ENCODE measurements at regions not wholly inside any gene's neighbourhood (a gene's known extent, or its start where the extent isn't known, plus 50 kb on each side); places are given as distances from the start of the nearest gene placed in this dataset.

DNA sequence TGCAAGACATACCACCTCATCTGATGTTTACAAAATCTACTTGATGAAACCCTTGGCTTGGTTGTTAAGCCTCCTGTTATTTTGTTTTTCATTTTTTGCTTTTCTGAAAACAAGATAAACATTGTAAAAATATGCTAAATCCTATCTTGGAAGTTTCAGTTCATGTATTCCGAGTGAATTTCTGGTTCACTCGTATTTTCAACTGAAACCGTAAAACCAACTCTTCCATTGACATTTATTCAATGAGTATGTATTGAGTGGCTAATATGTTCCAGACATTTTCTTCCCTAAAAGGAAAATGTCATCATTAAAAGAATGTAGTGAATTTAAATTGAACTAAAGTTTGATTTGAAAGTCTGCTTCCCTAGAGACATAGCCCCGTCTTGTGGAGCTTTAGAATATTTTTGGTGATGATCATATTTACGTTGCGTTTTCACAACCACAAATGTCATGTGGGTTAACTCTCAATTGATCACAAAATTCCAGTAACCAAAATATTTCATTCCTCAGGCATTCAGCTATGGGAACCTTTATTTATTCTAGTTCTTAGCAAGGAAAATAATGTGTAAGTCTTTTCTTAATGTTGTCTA is 204.2 kb downstream of the MBD2 start:
- DNase-seq: no peak

DNA sequence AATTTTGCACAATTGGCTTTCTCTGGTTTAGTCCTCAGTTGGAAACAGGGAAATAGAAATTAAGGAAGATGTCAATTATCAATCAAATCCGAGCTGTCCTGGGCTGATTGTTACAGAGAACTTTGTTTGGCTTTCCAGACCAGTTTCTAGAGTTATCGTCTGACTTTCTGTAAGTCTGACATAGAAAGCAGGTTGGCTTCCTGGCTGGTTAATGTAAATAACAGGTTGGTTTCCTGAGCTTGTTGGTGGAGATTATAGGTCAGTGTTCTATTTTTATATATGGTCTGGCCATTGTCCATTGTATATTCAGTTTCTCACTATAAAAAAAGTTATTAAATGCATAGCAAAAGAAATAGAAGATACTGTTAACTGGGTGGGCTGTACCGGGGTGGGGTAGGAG is 204.8 kb downstream of the MBD2 start:
- DNase-seq: no peak

DNA sequence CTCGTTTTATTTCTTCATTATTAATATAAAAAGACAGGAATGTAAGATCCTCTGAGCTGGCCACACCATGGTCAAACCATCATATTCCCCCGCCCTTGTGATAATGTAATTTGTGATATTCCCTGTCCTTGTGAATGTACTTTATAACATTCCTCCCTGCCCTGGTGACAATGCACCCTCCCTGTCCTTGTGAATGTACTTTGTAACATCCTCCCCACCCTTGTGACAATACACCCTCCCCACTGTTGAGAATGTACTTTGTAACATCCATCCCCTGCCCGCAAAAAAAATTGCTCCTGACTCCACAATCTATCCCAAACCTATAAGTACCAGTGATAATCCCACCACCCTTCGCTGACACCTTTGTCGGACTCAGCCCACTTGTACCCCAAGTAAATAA is 211.0 kb downstream of the MBD2 start:
- DNase-seq: no peak

DNA sequence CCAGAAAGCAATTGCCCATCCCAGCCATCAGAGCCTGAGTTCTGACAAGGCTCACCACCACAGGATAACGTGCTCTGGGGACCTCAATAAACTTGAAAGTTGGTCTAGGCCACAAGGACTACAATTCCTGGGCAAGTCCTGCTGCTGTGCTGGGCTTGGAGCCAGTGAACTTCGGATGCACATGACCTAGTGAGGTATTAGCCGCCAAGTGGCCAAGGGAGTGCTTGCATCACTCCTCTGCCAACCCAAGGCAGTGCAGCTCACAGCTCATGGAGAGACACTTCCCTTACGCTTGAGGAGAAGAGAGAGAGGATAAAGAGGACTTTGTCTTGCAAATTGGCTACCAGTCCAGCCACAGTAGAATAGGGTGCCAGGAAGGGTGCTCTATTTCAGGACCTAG is 219.6 kb downstream of the MBD2 start:
- no peak for DNase-seq

DNA sequence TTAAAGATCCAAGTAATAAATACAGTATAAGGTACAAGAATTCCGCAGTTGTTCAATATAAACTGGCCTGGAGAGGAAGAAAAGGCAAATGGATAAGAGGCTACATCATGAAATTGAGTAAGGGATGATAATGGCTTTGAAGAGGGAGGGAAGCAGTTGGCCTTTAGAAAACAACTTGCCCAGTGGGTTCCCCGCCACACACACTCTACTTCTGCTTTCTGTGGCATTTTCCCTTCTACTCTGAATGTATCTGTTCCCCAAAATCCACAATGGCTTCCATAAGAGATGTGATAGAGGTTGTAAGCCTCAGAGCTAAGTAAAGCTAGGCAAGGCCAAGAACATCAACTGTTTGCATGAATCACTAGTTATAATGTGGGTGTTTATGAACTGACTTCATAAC is 221.3 kb downstream of the MBD2 start:
- DNase-seq: no peak

DNA sequence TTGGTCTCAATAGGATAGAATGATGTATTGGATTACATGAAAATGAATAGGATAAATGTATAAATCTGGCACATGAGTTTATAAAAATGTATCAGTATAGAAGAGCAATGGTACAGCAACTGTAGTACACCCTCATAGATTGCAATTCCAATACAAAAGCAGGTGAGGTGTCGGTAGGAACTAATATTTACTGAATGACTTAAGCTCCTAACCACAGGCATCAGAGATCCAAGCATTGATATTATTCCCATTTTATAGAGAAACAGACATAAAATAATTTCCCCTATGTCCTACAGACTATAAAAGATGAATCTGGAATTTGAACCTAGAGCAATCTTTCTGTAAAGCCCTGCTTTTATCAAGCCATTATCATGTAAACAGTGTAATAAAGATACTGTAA is 227.4 kb downstream of the MBD2 start:
- no peak for DNase-seq

DNA sequence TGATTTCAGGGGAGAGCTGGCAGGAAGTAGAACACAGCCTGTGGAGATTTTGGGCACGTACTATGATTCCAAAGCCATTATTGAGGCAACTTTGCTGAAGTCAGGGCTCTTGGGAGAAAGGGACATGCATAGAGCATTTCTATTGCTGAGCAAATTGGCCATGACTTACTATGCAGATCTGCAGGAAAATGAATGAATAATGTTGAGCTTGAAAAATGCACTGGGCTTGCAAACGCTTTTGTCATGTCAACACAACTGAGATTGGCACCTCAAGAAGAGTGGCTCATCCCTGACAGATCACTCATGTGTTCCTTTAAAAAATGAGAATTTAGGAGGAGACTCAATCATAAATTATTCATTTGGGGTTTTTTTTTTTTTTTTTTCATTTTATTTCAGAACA is 230.5 kb downstream of the MBD2 start:
- no peak for DNase-seq

DNA sequence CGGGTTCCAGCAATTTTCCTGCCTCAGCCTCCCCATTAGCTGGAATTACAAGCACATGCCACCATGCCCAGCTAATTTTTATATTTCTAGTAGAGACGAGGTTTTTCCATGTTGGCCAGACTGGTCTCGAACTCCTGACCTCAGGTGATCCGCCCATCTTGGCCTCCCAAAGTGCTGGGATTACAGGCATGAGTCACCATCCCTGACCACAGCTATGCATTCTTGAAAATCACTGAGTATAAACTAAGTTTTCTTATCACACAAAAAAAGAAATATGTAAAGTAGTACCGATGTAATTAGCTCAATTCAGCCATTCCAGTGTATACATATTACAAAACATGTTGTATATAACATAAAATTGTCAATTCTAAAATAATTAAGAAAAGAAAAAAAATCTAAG is 232.7 kb downstream of the MBD2 start:
- no peak for DNase-seq

DNA sequence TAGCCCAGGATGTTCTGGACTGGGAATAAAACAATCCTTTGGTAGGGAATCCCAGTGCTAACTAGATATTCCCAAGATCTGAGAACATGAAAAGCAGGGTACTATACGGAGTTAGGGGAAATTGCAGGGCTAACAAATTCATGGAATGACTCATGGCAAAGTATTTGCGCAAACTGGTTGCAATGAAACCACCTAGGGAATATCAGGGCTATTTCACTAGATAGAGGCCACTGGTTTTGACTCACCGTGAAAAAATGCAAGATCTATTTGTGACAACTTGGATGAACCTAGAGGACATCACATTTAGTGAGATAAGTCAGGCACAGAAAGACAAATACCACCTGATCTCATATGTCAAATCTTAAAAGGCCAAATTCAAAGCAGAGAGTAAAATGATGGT is 233.3 kb downstream of the MBD2 start:
- DNase-seq: no peak

DNA sequence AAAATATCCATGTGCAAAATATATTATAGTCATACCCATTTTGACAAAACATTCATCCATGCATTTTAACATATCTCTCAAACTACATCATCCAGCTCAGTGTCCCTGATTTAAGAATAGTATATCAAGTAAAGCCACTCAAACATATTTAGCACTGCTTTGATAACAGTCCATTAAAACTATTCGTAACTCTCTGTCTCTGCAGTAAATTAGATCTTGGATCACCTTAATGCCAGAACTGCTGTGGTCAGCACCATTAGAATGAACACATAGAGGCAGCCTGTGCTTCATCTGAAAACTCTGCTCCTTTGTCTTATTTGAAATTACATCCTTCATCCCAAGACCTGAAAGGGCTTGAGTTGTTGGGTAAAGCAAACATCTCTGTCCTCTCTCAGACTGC is 234.0 kb downstream of the MBD2 start:
- DNase-seq: no peak

DNA sequence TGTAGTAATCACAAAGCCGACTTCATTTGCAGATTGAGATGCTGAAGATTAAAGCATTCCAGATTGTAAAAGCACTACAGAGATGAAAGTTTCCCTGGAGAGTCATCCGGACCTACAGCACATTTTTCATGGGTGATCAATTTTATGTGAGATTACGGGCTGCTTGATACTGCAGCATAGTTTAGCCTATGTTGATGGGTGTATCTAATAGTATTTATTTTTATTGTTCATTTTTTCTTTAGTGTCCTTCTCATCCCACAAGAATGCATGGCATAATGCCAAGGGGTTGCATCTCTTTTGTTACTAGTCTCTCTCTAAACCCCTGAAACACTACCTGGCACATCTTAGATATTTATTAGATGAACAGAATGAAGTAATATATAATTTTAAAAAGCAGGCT is 240.4 kb downstream of the MBD2 start:
- DNase-seq: no peak

DNA sequence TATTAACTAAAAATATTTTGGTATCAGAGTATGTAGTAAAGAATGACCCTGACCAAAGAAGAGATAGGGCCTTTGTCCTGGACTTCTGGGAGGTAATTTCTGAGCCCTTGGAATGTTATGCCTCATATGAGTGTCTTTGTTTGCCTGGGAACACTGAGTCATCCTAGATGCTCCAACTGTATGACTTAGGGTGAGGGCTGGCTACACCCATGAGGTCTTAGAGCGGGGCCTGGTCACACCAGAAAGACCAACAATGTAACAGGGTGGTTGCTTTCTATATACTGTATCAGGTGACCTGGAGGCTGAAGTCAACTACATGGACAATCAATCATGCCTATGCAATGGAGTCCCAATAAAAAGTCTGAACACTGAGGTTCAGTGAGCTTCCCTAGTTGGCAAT is 253.1 kb downstream of the MBD2 start:
- DNase-seq: no peak

DNA sequence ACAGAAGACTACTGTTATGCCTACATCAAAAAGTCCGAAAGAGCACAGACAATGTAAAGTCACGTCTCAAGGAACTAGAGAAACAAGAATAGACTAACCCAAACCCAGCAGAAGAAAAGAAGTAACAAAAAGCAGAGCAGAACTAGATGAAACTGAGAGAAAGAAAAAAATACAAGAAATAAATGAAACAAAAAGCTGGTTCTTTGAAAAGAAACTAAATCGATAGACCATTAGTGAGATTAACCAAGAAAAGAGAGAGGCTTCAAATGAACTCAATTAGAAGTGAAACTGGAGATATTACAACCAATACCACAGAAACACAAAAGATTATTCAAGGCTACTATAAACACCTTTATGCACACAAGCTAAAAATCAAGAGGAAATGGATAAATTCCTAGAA is 271.8 kb downstream of the MBD2 start:
- DNase-seq: no peak

DNA sequence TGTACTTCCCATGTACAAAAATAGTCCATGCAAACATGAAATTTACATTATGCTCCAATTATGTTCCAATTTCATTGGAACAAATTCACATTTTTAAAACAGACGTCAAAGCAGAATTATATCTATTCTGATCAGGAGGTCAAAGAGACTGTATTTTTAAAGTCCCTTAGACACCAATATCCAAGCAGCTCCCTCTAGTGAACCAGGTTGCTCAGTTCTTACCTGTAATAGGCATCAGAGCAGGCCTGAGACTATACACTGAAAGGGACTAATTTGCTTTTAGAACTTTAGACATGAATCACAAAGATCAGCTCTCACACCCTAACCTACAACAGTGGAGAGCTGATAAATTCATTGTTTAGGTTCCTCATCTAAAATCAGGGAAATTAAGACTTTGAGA is 273.9 kb downstream of the MBD2 start:
- DNase-seq: no peak

DNA sequence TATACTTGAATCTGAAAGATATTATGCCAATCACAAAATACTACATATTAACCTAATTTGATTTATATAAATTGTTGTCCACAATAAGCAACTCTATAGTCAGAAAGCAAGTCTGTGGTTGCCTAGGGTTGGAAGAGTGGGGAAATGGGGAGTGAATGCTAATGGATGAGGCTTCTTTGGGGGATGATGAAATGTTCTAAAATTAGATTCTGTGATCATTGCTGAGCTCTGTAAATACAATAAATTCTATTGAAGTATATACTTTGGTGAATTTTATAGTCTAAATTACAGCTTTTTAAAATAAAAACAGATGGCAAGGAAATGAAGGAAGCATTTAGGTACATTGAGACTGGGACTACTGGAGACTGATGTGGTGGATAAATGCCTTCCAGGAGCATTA is 275.5 kb downstream of the MBD2 start:
- no peak for DNase-seq

DNA sequence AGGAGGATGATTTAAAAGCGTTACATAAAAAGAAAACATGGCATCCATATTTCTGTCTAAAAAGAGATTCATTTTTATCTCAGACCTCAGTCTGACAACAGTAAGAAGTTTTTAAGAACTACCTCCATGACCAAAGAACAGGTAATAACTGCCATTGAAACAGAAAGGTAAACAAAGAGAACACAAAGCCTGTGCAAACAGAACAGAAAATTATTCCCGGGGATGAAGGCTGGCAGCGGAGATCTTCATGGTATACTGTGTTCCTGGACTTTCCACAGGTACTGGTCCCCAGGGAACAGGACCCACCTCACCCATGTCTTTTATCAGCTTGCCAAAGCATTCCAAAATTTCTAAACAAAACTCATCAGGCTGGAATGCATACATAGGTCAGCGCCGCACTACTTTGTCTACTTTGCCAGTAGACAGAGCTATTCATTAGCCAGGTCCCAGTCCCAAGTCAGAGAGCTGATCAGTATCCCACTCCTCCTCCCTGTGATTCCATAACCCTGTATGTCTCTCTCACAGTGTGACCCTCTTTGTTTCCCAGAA is 277.3 kb downstream of the MBD2 start:
- DNase-seq: no peak

DNA sequence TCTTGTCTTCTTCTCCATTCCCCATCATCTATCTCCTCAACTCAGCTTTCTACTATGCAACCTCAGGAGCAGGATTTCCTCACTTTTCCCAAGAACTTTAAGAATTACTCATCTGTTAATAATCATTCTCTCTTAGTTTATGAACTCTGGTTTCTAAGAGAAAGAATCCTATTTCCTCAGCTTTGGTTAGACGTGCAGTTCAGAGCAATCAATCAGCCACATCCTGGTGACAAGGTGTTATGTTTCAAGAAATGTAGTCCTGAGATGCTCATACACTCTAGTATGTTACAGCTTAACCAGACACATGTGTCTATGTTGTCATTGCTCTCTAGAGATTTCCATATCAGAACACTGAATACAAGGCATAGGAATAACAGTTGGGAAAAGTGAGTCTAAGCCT is 277.9 kb downstream of the MBD2 start:
- DNase-seq: no peak

DNA sequence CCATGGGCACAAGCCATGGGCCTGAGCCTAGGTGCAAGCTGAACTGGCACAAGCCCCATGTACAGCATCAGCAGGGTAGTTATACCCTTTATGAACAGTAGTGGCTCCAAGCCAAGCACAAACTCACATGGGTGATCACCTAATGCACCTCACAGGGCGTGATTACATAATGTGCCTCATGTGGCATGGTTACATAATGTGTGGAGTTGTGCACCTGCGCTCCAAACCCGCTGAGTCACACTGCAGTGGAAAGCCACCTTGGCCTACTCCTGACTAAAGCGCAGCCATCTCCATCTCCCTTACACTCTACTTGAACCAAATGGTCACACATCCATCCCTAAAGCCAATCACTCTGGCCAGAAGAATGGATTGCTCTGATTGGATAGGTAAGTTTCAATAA is 279.7 kb downstream of the MBD2 start:
- no peak for DNase-seq

DNA sequence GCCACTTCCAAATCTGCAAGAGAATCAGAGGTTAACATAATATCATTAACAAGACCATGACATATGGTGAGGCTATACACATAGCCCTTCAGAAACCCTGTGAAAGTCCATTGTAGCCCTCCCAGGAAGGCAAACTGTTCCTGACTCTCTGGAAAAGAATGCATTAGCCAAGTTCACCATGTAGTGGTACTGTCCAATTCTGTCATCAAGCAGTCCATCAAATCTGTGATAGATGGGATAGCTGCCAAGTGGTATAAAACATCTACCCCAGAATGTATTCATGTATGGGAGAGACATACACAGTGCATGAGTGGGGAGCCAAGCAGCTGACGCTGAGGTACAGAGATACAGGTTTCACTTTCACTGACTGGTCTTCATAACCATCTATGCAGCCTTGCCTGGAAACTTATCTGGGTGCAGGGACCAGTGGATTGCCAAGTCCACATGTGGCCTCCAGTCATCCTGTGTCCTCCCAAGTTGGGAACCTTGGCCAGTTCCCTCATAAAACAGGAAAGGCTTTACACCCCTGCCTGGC is 281.1 kb downstream of the MBD2 start:
- no peak for DNase-seq

DNA sequence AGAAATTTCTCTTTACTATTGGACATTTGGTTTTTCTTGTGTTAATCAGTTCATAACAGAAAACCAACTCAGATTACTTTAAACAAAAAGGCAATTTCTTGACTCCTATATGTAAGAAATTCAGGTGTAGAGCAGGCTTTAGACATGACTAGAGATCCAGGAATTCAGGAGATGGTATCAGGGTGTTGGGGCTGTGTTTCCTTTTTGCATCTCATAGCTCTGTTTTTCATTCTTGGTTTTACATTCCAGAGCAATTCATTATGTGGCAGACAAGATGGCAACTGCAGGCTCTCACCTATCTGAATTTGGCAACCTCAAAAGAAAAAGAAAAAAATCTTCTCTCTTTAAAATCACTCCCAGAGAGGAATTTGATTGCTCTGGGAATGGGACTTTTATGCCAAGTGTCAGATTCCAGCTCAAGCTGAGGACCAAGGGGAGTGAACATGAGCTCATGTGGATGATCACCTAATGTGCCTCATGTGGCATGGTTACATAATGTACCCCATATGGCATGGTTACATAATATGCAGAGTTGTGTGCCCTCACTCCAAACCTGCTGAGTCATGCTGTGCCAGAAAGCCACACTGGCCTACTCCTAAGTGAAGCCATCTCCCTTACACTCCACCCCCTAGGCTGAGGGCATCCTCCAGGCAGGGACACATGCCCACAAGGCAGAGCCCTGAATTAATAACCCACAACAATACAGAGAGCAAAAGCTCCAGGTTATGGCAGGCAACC is 282.7 kb downstream of the MBD2 start:
- DNase-seq: no peak

DNA sequence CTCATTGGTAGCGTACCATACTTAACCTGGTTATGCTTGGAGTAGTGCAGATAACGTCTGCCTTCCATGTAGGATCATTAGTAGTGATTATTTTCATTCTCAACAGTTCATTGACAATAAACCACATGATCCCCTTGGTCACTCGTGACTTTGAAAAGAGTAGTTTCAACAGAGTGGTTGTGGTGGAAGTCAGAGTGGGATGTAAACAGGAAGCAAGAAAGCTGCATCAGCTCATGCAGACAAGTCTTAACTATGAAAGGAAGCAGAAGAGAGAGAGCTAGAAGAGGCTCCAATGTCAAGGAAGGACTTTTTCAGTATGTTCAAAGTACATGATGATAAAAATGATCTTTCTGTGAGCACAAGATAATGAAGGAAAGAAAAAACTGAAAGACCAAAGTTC is 287.4 kb downstream of the MBD2 start:
- no peak for DNase-seq

DNA sequence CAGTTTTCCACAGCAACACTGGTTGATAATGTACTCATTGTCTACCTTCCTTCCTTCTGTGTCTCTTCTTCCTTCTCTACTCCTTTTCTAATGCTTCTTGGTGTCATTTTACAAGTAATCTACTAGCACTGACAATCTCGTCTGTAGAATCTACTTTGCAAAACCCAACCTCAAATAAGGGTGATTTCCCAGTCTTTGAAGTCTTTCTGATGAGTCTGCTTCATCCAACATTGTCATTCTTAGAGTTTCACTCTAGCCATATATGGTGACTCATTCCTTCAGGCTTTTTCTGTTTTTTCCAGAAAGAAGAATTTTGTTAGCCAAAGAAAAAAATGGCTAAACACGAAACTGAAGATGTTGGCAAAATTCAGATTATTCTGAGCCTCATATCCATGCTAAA is 288.7 kb downstream of the MBD2 start:
- DNase-seq: no peak

DNA sequence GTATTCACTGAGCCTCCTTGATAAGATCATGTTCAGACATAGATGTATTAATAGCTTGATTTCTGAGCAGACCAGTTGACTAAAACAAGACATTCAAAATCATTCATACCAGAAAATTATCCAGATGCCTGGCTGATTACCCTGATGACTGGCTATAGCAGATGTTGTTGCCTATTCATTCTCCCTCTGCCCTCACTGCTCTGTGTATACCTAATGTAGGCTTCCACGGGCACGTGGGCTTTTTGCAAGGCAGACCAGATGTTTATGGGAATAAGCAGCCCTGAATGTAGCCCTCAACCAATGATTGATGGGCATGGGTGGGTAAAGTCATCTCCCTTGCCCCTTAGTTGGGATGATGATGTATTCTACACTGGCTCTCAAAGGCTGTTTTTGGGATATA is 289.1 kb downstream of the MBD2 start:
- DNase-seq: no peak

DNA sequence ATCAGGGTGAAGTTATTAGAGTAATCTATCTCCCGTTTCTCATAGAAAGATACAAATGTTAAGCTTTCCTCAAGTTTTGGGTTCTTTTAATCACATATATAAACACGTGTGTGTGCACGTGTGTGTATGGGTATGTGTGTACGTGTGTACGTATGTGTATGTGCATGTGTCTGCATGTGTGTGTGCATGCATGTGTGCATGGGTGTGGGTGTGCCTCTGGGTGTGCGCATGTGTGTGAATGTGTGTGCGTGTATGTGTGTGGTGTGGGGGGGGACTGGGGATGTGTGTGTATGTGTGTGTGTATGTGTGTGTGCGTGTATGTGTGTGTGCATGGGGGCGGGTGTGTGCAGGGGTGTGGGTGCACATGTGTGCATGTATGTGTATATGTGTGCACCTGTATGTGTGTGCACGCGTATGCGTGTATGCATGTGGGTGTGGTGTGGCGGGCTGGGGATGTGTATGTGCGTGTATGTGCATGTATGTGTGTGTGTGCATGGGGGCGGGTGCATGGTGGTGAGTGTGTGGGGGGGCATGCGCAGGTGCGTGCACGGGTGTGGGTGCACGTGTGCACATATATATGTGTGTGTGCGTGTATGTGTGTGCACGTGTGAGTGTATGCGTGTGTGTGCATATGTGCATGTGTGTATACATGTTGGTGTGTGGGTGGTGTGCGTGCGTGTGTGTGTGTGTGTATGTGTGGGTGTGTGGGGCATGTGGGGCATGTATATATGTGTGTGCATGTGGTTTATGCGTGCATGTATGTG is 304.0 kb downstream of the MBD2 start:
- DNase-seq: no peak

Data from right hindlimb (tissue), 1 donor.